Stimulated activated naive CD8-positive, alpha-beta T cell treated with anti-CD3 and anti-CD28 coated beads, Interleukin-15, Interleukin-2, amounts not matched to agents 100 U/mL and 50 U/mL, for 24 hours (primary cell): ENCODE measurements at regions not wholly inside any gene's neighbourhood (a gene's known extent, or its start where the extent isn't known, plus 50 kb on each side); places are given as distances from the start of the nearest gene placed in this dataset.

Experiments
- ATAC-seq: fragments of 150-1000 bp; cut with Tn5 transposase; one replicate; pipeline ENCODE4 v1.10.0; 2021
- DNase-seq: peaks from one replicate; pipeline ENCODE4 v3.0.0; 2021

GRCh38 chr3:187951452-187952190, 202.3 kb upstream of the LPP start:
- DNase-seq (no peak), ATAC-seq (no peak)

- no peak for ATAC-seq
- no peak for DNase-seq
Measured at GRCh38 chr3:187952849-187953248, 201.1 kb upstream of the LPP start.

GRCh38 chr3:187954516-187954872, 199.5 kb upstream of the LPP start:
- ATAC-seq (no peak), DNase-seq (no peak)

GRCh38 chr3:187954873-187955586, 198.9 kb upstream of the LPP start:
- DNase-seq (no peak), ATAC-seq (no peak)

GRCh38 chr3:187955587-187955952, 198.4 kb upstream of the LPP start:
- no peak for ATAC-seq
- no peak for DNase-seq

GRCh38 chr3:187957165-187957581, 196.8 kb upstream of the LPP start:
- peak; percentile 59 for ATAC-seq
- DNase-seq = peak; percentile 38

GRCh38 chr3:187957582-187957981, 196.4 kb upstream of the LPP start:
- ATAC-seq (no peak), DNase-seq (no peak)

- DNase-seq (peak; percentile 56), ATAC-seq (peak; percentile 51)
Measured at GRCh38 chr3:187958432-187959003, 195.4 kb upstream of the LPP start.

- no peak for ATAC-seq
- no peak for DNase-seq
Measured at GRCh38 chr3:187960820-187961219, 193.1 kb upstream of the LPP start.

GRCh38 chr3:187961366-187961765, 192.6 kb upstream of the LPP start:
- no peak for DNase-seq
- peak; percentile 16 for ATAC-seq

GRCh38 chr3:187963003-187963676, 190.8 kb upstream of the LPP start:
- ATAC-seq (peak; percentile 71), DNase-seq (peak; percentile 33)

- peak; percentile 16 for ATAC-seq
- DNase-seq = no peak
Measured at GRCh38 chr3:187963677-187964385, 190.1 kb upstream of the LPP start.

- DNase-seq (no peak), ATAC-seq (no peak)
Measured at GRCh38 chr3:187964760-187965159, 189.2 kb upstream of the LPP start.

GRCh38 chr3:187966096-187966495, 187.9 kb upstream of the LPP start:
- ATAC-seq (no peak), DNase-seq (no peak)

- ATAC-seq = no peak
- DNase-seq = no peak
Measured at GRCh38 chr3:187966636-187967406, 187.1 kb upstream of the LPP start.

GRCh38 chr3:187967993-187968392, 186.0 kb upstream of the LPP start:
- DNase-seq (no peak), ATAC-seq (no peak)

GRCh38 chr3:187968883-187969580, 184.9 kb upstream of the LPP start:
- ATAC-seq (peak; percentile 71), DNase-seq (no peak)

- ATAC-seq (no peak), DNase-seq (no peak)
Measured at GRCh38 chr3:187969581-187969950, 184.4 kb upstream of the LPP start.

GRCh38 chr3:187970106-187970505, 183.9 kb upstream of the LPP start:
- DNase-seq (no peak), ATAC-seq (no peak)

- ATAC-seq = no peak
- no peak for DNase-seq
Measured at GRCh38 chr3:187971629-187972028, 182.3 kb upstream of the LPP start.

GRCh38 chr3:187972454-187972853, 181.5 kb upstream of the LPP start:
- no peak for ATAC-seq
- DNase-seq = no peak
